Activated CD8-positive, alpha-beta T cell treated with anti-CD3 and anti-CD28 coated beads, Interleukin-2, amount 10 ng/mL, durations not matched to agents 7 days and 5 days (primary cell): ENCODE measurements at regions not wholly inside any gene's neighbourhood (a gene's known extent, or its start where the extent isn't known, plus 50 kb on each side); places are given as distances from the start of the nearest gene placed in this dataset.
"Not testable (repeated sequence)": the region's sequence is repeated elsewhere in the genome, so short reads cannot be mapped to it uniquely, and the experiment has no call there.

Source experiments
- ATAC-seq: fragments of 150-1000 bp; cut with Tn5 transposase; one replicate; pipeline ENCODE4 v1.10.0; 2021; ENCODE audit warnings: moderate library complexity
- CTCF ChIA-PET: fragments of 350-600 bp; sonication (Branson Sonifier 250); formaldehyde crosslinking; loops from one replicate; lab custom pipeline; 2021; ENCODE audit warnings: antibody characterized with exemption; lab: Charles Lee
- POLR2A ChIA-PET: fragments of 350-600 bp; sonication (Branson Sonifier 250); formaldehyde crosslinking; loops from one replicate; lab custom pipeline; 2021; ENCODE audit warnings: antibody characterized with exemption; lab: Charles Lee
- DNase-seq: peaks from one replicate; pipeline ENCODE4 v3.0.0-alpha.2; 2020
- H3K27ac Mint-ChIP-seq: one replicate; pipeline ENCODE4 v1.8.0; 2021; ENCODE audit warnings: mild to moderate bottlenecking, mixed read lengths
- H3K27me3 Mint-ChIP-seq: one replicate; pipeline ENCODE4 v1.8.0; 2021; ENCODE audit warnings: low read depth, mixed read lengths
- H3K36me3 Mint-ChIP-seq: one replicate; pipeline ENCODE4 v1.8.0; 2021; ENCODE audit warnings: low read depth, mixed read lengths
- H3K4me1 Mint-ChIP-seq: one replicate; pipeline ENCODE4 v1.8.0; 2021; ENCODE audit warnings: low read depth, mixed read lengths
- H3K4me3 Mint-ChIP-seq: one replicate; pipeline ENCODE4 v1.8.0; 2021; ENCODE audit warnings: mild to moderate bottlenecking, mixed read lengths
- H3K9me3 Mint-ChIP-seq: one replicate; pipeline ENCODE4 v1.8.0; 2022; ENCODE audit warnings: mixed read lengths; ENCODE audit not compliant: insufficient read depth

- DNase-seq (no peak), ATAC-seq (no peak)
- Mint-ChIP-seq H3K9me3 (no peaks in the 10 kb centered on the region), H3K27me3 (peaks cover 5% of the 10 kb centered on the region), H3K4me1 (no peaks in the 10 kb centered on the region), H3K27ac (no peak overlapping the region), H3K4me3 (no peak overlapping the region), H3K36me3 (no peaks in the 10 kb centered on the region)
- POLR2A ChIA-PET = no interaction called here
- CTCF ChIA-PET = no interaction called here
These were observed 77.3 kb downstream of the TEX51 start for GRCh38 chr2:126975671-126976655.

- DNase-seq (no peak), ATAC-seq (no peak)
- Mint-ChIP-seq H3K36me3 (no peaks in the 10 kb centered on the region), H3K27me3 (peaks cover 3% of the 10 kb centered on the region), H3K4me3 (no peak overlapping the region), H3K27ac (no peak overlapping the region), H3K9me3 (no peaks in the 10 kb centered on the region), H3K4me1 (no peaks in the 10 kb centered on the region)
- ChIA-PET CTCF (no interaction called here), POLR2A (no interaction called here)
These were observed 78.1 kb downstream of the TEX51 start for GRCh38 chr2:126976721-126977328.

GRCh38 chr2:126978333-126978732, 79.6 kb downstream of the TEX51 start:
- no peaks in the 10 kb centered on the region for H3K27me3 Mint-ChIP-seq
- no peak overlapping the region for H3K4me3 Mint-ChIP-seq
- DNase-seq (no peak), ATAC-seq (no peak)
- H3K36me3 Mint-ChIP-seq = no peaks in the 10 kb centered on the region
- POLR2A ChIA-PET = no interaction called here
- no peaks in the 10 kb centered on the region for H3K4me1 Mint-ChIP-seq
- CTCF ChIA-PET = no interaction called here
- H3K9me3 Mint-ChIP-seq = no peaks in the 10 kb centered on the region
- H3K27ac Mint-ChIP-seq = no peak overlapping the region

- ChIA-PET POLR2A (no interaction called here), CTCF (no interaction called here)
- no peaks in the 10 kb centered on the region for H3K27me3 Mint-ChIP-seq
- H3K4me3 Mint-ChIP-seq = no peak overlapping the region
- no peak overlapping the region for H3K27ac Mint-ChIP-seq
- ATAC-seq (no peak), DNase-seq (no peak)
- no peaks in the 10 kb centered on the region for H3K9me3 Mint-ChIP-seq
- no peaks in the 10 kb centered on the region for H3K36me3 Mint-ChIP-seq
- no peaks in the 10 kb centered on the region for H3K4me1 Mint-ChIP-seq
These were observed 80.6 kb downstream of the TEX51 start for GRCh38 chr2:126979039-126980003.

- H3K27ac Mint-ChIP-seq = no peak overlapping the region
- H3K9me3 Mint-ChIP-seq = no peaks in the 10 kb centered on the region
- CTCF ChIA-PET = no interaction called here
- no peaks in the 10 kb centered on the region for H3K4me1 Mint-ChIP-seq
- POLR2A ChIA-PET = no interaction called here
- H3K27me3 Mint-ChIP-seq = peaks cover 7% of the 10 kb centered on the region
- DNase-seq (no peak), ATAC-seq (no peak)
- H3K36me3 Mint-ChIP-seq = no peaks in the 10 kb centered on the region
- H3K4me3 Mint-ChIP-seq = no peak overlapping the region
These were observed 82.8 kb downstream of the TEX51 start for GRCh38 chr2:126981476-126981875.

GRCh38 chr2:126982935-126983334, 84.2 kb downstream of the TEX51 start:
- ChIA-PET CTCF (no interaction called here), POLR2A (no interaction called here)
- Mint-ChIP-seq H3K4me1 (no peaks in the 10 kb centered on the region), H3K9me3 (no peaks in the 10 kb centered on the region), H3K4me3 (no peak overlapping the region), H3K27ac (no peak overlapping the region), H3K27me3 (peaks cover 13% of the 10 kb centered on the region), H3K36me3 (no peaks in the 10 kb centered on the region)
- ATAC-seq (no peak), DNase-seq (no peak)

GRCh38 chr2:126986631-126987187, 88.0 kb downstream of the TEX51 start:
- no peak for ATAC-seq
- peaks cover 22% of the 10 kb centered on the region for H3K27me3 Mint-ChIP-seq
- POLR2A ChIA-PET = no interaction called here
- CTCF ChIA-PET = interaction anchor here (0.8 kb wide), 1 partner anchor 34 kb away, joined by 3 read pairs; no protein-coding TSS in a partner anchor
- H3K27ac Mint-ChIP-seq = no peak overlapping the region
- no peak for DNase-seq
- no peak overlapping the region for H3K4me3 Mint-ChIP-seq
- no peaks in the 10 kb centered on the region for H3K36me3 Mint-ChIP-seq
- H3K9me3 Mint-ChIP-seq = no peaks in the 10 kb centered on the region
- no peaks in the 10 kb centered on the region for H3K4me1 Mint-ChIP-seq

- no peaks in the 10 kb centered on the region for H3K36me3 Mint-ChIP-seq
- DNase-seq (no peak), ATAC-seq (no peak)
- ChIA-PET POLR2A (no interaction called here), CTCF (interaction anchor here (2.0 kb wide), 1 partner anchor 17 kb away, joined by 6 read pairs; no protein-coding TSS in a partner anchor)
- H3K9me3 Mint-ChIP-seq = no peaks in the 10 kb centered on the region
- H3K4me1 Mint-ChIP-seq = no peaks in the 10 kb centered on the region
- H3K4me3 Mint-ChIP-seq = no peak overlapping the region
- H3K27me3 Mint-ChIP-seq = peaks cover 25% of the 10 kb centered on the region
- no peak overlapping the region for H3K27ac Mint-ChIP-seq
These were observed 89.8 kb downstream of the TEX51 start for GRCh38 chr2:126988482-126988881.

GRCh38 chr2:126989064-126989463, 90.4 kb downstream of the TEX51 start:
- POLR2A ChIA-PET, H3K9me3 Mint-ChIP-seq: not testable (repeated sequence)

GRCh38 chr2:126990200-126990599, 91.5 kb downstream of the TEX51 start:
- ChIA-PET CTCF (interaction anchor here (0.9 kb wide), 1 partner anchor 18 kb away, joined by 4 read pairs; no protein-coding TSS in a partner anchor), POLR2A (no interaction called here)
- Mint-ChIP-seq H3K4me3 (no peak overlapping the region), H3K27me3 (peaks cover 25% of the 10 kb centered on the region), H3K36me3 (no peaks in the 10 kb centered on the region), H3K9me3 (no peaks in the 10 kb centered on the region), H3K4me1 (no peaks in the 10 kb centered on the region), H3K27ac (no peak overlapping the region)
- DNase-seq (no peak), ATAC-seq (no peak)

More at GRCh38 chr2:126989064-126989463, 90.4 kb downstream of the TEX51 start:
- H3K36me3 Mint-ChIP-seq, DNase-seq, ATAC-seq, H3K27ac Mint-ChIP-seq, H3K4me3 Mint-ChIP-seq, H3K4me1 Mint-ChIP-seq: not testable (repeated sequence)
- peaks cover 25% of the 10 kb centered on the region for H3K27me3 Mint-ChIP-seq
- CTCF ChIA-PET = interaction anchor here (2.0 kb wide), 1 partner anchor 18 kb away, joined by 6 read pairs; no protein-coding TSS in a partner anchor
